HG02678 (cell line): ENCODE measurements at regions not wholly inside any gene's neighbourhood (a gene's known extent, or its start where the extent isn't known, plus 50 kb on each side); places are given as distances from the start of the nearest gene placed in this dataset.

Experiments used
- ATAC-seq: cut with Tn5 transposase; IDR thresholded peaks from one replicate; pipeline ENCODE4 v1.9.1; 2021; ENCODE audit warnings: mild to moderate bottlenecking, moderate library complexity; ENCODE audit not compliant: unreplicated experiment

GRCh38 chr1:188364927-188365449 lies 1536.2 kb downstream of the PLA2G4A start:
- ATAC-seq, result no peak

GRCh38 chr1:188365874-188366273 lies 1537.1 kb downstream of the PLA2G4A start:
- ATAC-seq, result no peak

- no peak for ATAC-seq
Observed at GRCh38 chr1:188367661-188368060, 1538.9 kb downstream of the PLA2G4A start.

DNA sequence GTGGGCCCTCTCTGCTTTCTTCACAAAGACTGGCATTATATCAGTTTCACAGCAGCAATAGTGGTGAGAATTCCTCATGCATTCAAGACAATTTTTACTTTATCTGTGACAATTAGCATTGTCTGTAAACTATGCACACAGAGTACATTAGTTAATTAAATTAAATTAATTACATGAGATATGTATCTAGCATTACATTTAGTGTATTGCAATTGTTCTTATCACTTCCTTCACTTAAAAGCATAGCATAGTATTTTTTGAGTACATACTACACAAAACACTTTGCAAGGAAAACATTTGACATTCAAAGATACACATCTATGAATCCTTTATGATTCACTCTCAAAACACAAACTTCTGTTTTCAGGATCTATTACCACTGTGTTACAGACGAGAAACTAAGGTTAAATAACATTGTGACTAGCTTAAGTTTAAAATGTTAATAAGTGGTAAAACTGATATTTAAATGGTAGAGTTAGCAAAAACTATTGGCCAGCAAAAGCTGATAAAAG lies 1542.6 kb downstream of the PLA2G4A start:
- no peak for ATAC-seq

GRCh38 chr1:188372821-188373220 lies 1544.1 kb downstream of the PLA2G4A start:
- no peak for ATAC-seq

DNA sequence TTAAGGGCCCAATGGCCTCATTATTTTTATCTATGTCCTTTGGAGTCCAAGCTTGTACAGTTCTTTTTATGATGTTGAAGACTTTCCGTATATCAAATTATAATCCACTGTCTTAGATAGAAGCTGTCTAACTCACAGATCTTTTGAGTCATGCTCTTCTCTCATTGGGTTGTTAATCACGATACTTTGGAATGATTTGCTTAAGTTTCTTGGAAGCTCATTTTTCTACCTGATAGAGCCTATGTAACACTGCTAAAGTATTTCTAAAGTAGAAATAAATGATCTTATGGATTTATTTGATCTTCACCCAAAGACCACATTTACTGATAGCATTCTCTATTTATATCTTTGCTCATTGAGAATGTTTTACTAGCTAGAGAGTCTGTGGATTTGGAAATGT lies 1554.1 kb downstream of the PLA2G4A start:
- ATAC-seq, result no peak

DNA sequence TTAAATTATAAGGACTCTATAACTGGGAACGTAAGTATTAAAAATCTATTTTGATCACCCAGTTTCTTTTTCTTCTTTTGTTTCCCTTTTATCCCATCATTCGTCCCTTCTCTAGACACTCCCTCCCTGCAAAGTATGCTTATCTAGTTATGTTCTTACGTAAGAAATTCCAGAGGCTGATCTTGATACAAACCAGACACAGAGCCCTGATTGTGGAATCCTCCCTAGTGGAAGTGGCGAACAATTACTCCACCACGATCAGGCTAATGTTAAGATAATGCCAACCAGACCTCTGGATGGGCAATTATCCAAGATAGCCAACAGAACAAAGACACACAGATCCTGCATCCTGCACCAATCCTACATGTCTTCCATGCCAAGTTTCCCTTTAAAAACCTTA lies 1557.4 kb downstream of the PLA2G4A start:
- no peak for ATAC-seq

DNA sequence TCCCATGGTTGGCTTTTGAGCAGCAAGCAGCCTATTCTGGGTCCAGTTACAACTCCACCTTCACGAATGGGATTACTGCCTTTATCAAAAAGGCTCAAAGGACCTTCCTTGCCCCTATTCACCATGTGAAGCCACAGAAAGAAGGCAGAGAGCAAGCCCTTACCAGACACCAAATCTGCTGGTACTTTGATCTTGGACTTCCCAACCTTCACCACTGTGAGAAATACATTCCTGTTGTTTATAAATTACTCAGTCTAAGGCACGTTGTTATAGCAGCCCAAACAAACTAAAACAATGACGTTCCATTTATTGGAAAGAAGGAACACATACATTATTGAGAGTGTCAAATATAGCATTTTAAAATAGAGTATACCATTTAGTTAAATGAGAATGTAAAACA lies 1557.9 kb downstream of the PLA2G4A start:
- no peak for ATAC-seq

GRCh38 chr1:188394677-188395076 lies 1565.9 kb downstream of the PLA2G4A start:
- no peak for ATAC-seq

DNA sequence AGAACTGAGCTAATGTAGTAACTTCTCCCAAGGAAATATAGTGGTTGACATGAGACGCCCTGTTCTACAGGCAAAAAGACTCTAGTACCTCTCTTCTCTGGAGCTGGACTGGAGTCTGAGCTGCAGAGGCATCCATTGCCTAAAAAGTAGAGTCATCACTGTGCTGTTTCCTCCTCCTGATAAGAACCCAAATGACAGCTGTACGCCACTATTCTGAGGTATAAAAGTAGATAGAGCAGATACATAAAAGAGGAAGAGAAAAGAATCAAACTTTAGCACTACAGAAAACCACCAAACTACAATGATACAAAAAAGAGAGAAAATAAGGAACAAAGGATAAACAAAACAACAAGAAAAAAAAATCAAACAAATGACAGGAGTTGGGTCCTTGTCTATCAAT lies 1568.8 kb downstream of the PLA2G4A start:
- ATAC-seq, result no peak

- no peak for ATAC-seq
Observed at GRCh38 chr1:188402986-188403385, 1574.2 kb downstream of the PLA2G4A start.

- no peak for ATAC-seq
Observed at GRCh38 chr1:188406636-188407035, 1577.9 kb downstream of the PLA2G4A start.

DNA sequence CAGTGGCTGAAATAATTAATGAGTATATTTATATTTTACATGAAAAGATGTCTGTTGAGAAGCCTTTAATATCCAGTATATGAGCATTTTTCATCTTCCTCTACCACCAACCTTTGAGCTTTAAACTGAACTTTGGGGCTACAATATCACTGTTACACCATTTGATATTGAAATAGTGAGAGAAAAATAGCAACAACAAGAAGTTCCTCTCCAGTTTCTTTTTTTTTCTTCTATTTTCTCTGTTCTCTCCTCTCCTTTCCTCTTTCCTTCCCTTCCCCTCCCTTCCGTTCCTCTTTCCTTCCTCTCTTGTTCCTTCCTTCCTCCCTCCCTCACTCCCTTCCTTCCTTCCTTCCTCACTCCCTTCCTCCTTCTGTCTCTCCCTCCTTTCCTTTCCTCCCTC lies 1591.4 kb downstream of the PLA2G4A start:
- ATAC-seq, result no peak

- no peak for ATAC-seq
Observed at GRCh38 chr1:188423073-188423472, 1594.3 kb downstream of the PLA2G4A start.

GRCh38 chr1:188424176-188424575 lies 1595.4 kb downstream of the PLA2G4A start:
- ATAC-seq, result no peak

- ATAC-seq, result no peak
Observed at GRCh38 chr1:188425687-188426086, 1596.9 kb downstream of the PLA2G4A start.

- ATAC-seq, result no peak
Observed at GRCh38 chr1:188426561-188426960, 1597.8 kb downstream of the PLA2G4A start.

DNA sequence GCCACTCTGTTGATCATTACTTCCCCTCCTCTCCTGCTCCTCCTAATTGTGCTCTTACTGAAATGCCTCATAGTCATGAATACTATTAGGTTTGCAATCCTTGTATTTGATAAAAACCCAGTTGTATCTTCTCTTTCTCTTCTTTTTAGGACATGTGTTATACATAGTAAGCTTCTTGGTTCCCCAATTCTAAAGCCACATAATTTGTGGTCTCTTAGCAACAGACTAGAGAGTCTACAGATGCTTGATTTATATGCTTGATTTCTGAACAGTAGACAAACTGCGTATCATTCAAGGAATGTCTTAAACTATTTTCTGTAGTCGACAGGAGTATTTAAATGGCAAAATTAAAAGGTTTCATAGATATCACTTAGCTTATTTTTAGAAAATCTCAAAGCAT lies 1598.9 kb downstream of the PLA2G4A start:
- no peak for ATAC-seq

DNA sequence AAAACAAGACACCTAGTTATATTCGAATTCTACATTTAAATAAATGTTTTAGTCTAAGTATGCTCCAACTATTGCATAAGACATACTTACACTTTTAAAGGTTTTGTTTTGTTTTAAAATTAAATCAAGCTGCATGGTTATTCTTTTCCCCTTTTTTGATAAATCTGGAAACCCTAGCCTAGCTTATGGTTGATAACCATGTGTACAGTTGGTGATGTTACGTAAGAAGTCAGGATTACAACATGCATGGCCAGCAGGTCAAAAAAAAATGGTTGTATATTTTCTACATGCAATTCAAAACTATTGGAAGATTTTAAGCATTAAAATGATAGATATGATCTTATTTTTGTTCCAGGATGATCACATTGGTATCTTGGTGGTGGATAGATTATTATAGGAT lies 1600.6 kb downstream of the PLA2G4A start:
- ATAC-seq, result no peak

- no peak for ATAC-seq
Observed at GRCh38 chr1:188432427-188432826, 1603.7 kb downstream of the PLA2G4A start.

DNA sequence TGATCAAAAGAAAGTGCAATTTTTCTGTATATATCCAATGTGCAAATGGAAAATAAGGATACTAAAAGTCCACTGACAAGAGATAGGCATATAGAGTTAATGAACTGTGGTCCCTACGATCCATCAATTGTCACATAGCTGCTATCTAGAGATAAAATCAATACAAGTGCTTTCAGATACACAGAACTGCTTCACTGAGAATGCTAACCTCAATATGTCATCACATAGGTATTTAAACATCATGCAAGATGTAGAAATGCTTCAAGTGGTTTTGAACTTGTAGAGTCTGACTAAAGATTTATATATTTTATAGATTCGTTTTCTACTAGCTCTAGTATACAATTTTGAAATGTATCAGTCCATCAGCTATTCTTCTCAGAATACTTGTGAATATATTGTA lies 1604.7 kb downstream of the PLA2G4A start:
- ATAC-seq, result no peak

DNA sequence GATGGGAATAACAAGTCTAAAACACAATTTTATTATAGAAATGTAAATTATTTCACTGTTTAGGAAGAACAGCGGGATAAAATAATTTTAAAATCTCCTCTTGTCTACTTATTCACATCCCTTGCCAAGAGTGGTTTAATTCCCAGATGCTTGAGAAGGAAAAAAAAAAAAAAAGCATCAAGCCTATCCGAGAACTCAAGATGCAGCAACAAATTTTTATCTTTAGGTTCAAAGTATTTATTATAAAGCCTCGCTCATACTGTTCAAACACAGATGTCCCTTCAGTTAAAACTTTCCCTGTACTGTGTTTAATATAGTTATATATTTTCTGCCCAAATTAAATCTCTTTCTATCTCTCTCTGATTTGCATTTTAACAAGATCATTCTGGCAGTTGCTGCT lies 1615.8 kb downstream of the PLA2G4A start:
- no peak for ATAC-seq

GRCh38 chr1:188462837-188463236 lies 1634.1 kb downstream of the PLA2G4A start:
- no peak for ATAC-seq
